Neural cell (in vitro differentiated cells): ENCODE measurements at regions not wholly inside any gene's neighbourhood (a gene's known extent, or its start where the extent isn't known, plus 50 kb on each side); places are given as distances from the start of the nearest gene placed in this dataset.

Experiments
- EP300 ChIP-seq: fragments of 450-650 bp; conservative IDR thresholded peaks from 2 replicates; pipeline ENCODE4 v1.6.1; 2014; ENCODE audit warnings: antibody characterized with exemption, mild to moderate bottlenecking, moderate library complexity; ENCODE audit not compliant: poor library complexity, severe bottlenecking
- EZH2 ChIP-seq: fragments of 200-600, 300-800 bp; shearing (Covaris generic), sonication (generic); IDR thresholded peaks from 2 replicates; pipeline ENCODE4 v1.6.1; 2014; ENCODE audit warnings: antibody characterized with exemption, low read length, borderline replicate concordance, mild to moderate bottlenecking; ENCODE audit not compliant: insufficient read depth, poor library complexity, severe bottlenecking
- POLR2AphosphoS5 ChIP-seq: IDR thresholded peaks from 2 replicates; pipeline ENCODE4 v1.6.1; 2012
- RAD21 ChIP-seq: fragments of 450-650 bp; conservative IDR thresholded peaks from 2 replicates; pipeline ENCODE4 v1.6.1; 2014; ENCODE audit warnings: antibody characterized with exemption, mild to moderate bottlenecking, moderate library complexity
- SMC3 ChIP-seq: fragments of 450-650 bp; conservative IDR thresholded peaks from 2 replicates; pipeline ENCODE4 v1.6.1; 2014; ENCODE audit warnings: antibody characterized with exemption, mild to moderate bottlenecking, moderate library complexity; ENCODE audit not compliant: poor library complexity
- TAF1 ChIP-seq: IDR thresholded peaks from 2 replicates; pipeline ENCODE4 v1.6.1; 2012; ENCODE audit warnings: low read depth
- TF ChIP-seq, protein P1 (sequence below): fragments of 450-650 bp; IDR thresholded peaks from 2 replicates; pipeline ENCODE4 v1.5.1; 2014; ENCODE audit warnings: antibody characterized with exemption, mild to moderate bottlenecking, moderate library complexity; ENCODE audit not compliant: poor library complexity, severe bottlenecking
- TF ChIP-seq, protein P2 (sequence below): IDR thresholded peaks from 2 replicates; pipeline ENCODE4 v1.6.1; 2012; ENCODE audit warnings: borderline replicate concordance

DNA sequence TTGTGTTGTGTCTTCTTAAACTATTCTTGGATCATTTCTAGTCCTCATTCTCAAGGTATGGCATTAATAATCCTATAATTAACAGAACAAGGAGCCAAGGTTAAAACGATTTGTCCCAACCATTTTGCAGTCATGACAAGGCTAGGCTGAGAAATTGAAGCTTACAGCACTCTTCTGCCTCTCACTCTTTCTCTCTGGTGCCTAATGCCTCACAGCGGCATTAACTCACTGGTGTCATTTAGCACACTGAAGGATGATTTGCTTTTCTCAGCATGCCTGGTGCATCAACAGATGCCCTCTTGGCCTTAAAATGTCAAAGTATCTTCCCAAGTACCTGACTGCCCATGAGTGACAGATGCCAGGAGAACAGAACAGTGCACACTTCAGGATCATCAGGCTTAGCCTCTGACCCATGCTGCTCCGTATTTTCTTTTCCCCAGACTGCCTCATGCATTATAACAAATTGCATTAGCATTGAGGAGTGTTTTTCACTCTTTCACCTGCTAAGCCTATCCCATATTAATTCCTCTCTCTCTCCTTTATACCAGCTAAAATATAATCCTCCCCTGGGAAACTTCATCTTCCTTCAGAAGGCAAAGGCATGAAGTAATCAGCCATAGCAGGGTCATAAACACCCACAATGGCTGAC lies 61.1 kb upstream of the SV2C start:
- TF ChIP-seq EZH2, result no peak
- TF ChIP-seq, protein P1, sequence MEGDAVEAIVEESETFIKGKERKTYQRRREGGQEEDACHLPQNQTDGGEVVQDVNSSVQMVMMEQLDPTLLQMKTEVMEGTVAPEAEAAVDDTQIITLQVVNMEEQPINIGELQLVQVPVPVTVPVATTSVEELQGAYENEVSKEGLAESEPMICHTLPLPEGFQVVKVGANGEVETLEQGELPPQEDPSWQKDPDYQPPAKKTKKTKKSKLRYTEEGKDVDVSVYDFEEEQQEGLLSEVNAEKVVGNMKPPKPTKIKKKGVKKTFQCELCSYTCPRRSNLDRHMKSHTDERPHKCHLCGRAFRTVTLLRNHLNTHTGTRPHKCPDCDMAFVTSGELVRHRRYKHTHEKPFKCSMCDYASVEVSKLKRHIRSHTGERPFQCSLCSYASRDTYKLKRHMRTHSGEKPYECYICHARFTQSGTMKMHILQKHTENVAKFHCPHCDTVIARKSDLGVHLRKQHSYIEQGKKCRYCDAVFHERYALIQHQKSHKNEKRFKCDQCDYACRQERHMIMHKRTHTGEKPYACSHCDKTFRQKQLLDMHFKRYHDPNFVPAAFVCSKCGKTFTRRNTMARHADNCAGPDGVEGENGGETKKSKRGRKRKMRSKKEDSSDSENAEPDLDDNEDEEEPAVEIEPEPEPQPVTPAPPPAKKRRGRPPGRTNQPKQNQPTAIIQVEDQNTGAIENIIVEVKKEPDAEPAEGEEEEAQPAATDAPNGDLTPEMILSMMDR, result no peak
- no peak for TF ChIP-seq TAF1
- TF ChIP-seq, protein P2, sequence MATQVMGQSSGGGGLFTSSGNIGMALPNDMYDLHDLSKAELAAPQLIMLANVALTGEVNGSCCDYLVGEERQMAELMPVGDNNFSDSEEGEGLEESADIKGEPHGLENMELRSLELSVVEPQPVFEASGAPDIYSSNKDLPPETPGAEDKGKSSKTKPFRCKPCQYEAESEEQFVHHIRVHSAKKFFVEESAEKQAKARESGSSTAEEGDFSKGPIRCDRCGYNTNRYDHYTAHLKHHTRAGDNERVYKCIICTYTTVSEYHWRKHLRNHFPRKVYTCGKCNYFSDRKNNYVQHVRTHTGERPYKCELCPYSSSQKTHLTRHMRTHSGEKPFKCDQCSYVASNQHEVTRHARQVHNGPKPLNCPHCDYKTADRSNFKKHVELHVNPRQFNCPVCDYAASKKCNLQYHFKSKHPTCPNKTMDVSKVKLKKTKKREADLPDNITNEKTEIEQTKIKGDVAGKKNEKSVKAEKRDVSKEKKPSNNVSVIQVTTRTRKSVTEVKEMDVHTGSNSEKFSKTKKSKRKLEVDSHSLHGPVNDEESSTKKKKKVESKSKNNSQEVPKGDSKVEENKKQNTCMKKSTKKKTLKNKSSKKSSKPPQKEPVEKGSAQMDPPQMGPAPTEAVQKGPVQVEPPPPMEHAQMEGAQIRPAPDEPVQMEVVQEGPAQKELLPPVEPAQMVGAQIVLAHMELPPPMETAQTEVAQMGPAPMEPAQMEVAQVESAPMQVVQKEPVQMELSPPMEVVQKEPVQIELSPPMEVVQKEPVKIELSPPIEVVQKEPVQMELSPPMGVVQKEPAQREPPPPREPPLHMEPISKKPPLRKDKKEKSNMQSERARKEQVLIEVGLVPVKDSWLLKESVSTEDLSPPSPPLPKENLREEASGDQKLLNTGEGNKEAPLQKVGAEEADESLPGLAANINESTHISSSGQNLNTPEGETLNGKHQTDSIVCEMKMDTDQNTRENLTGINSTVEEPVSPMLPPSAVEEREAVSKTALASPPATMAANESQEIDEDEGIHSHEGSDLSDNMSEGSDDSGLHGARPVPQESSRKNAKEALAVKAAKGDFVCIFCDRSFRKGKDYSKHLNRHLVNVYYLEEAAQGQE, result no peak
- TF ChIP-seq EP300, result no peak
- TF ChIP-seq RAD21, result no peak
- no peak for TF ChIP-seq POLR2AphosphoS5
- TF ChIP-seq SMC3, result no peak
